ENCODE measurements at regions not wholly inside any gene's neighbourhood (a gene's known extent, or its start where the extent isn't known, plus 50 kb on each side); places are given as distances from the start of the nearest gene placed in this dataset.

DNA sequence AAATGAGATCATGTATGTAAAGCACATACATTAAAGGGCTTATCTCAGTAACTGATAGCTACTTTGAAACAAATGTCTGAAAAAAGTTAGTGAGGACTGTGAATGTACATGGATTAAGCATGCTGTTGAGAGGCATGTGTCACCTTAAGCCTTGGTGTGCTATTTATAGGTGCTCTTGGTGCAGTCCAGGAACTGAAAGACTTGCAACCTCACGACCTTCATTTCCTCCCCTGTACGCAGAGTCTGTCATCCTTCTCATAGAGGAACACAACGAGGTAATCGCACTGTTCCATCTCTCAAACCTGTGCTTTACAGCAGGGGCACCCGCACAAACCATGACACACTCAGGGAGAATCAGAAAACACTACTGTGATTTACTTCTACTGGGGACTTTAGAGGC, 65.6 kb downstream of the UFM1 start:
- H3K27me3 ChIP-seq (replicated peaks in 1 of 2; ENCODE audit: control insufficient read depth in 2 of 2, extremely low read depth in 1 of 2, insufficient read depth in 2 of 2, low read length in 1 of 2), result no peaks in the 10 kb centered on the region
- POLR2A ChIA-PET, result no interaction called here
- WGBS (ENCODE audit: insufficient coverage), result 0% methylated on average over 2 of the region's 5 CpGs
- no peaks in the 10 kb centered on the region for H3K36me3 Mint-ChIP-seq
- peaks cover 6 to 9% (median 7%) of the 10 kb centered on the region in 3 donors for H3K4me1 Mint-ChIP-seq
- DNase-seq (peak in 2 of 35 experiments; percentile 1 to 7), ATAC-seq (replicated peaks in 1 of 4) (peak; percentile 40 to 69 (median 60))
- H3K27me3 Mint-ChIP-seq, result no peaks in the 10 kb centered on the region
- no peaks in the 10 kb centered on the region for H3K4me1 ChIP-seq (ENCODE audit: control insufficient read depth in 1 of 2, extremely low read depth in 1 of 2, insufficient read depth in 2 of 2, low read length in 2 of 2)
- no peak overlapping the region for H3K27ac ChIP-seq (ENCODE audit: low read length)
- CTCF ChIA-PET, result no interaction called here
- no peak overlapping the region for H3K4me3 ChIP-seq (ENCODE audit: control insufficient read depth in 1 of 2, extremely low read depth in 1 of 2, low read length in 1 of 2)
- no peak overlapping the region for H3K27ac Mint-ChIP-seq
- no peak overlapping the region for H3K4me3 Mint-ChIP-seq
- no peaks in the 10 kb centered on the region for H3K36me3 ChIP-seq (ENCODE audit: control insufficient read depth in 2 of 2, extremely low read depth in 1 of 2, insufficient read depth in 1 of 2, low read length in 1 of 2)
- H3K9me3 Mint-ChIP-seq, result no peaks in the 10 kb centered on the region
- no peaks in the 10 kb centered on the region for H3K9me3 ChIP-seq

DNA sequence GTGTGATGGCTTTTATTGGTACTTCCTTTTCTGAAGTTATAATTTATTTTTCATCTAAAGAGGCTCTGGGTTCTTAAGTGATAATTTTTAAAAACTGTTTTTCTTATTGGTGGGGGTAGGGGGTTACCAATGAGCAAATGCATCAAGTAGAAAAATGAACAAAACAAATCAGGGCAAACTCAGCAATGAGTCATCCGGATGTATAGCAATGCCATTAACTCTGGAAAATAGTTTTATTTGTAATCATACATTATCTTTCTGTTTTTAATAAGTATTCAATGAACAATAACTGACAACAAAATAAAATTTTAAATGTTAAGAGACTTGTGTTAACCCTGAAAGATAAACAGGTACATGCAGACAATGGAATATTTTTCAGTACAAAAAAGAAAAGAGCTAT, 67.6 kb downstream of the UFM1 start:
- no peak overlapping the region for H3K27ac Mint-ChIP-seq
- H3K4me3 Mint-ChIP-seq, result no peak overlapping the region
- H3K36me3 Mint-ChIP-seq, result no peaks in the 10 kb centered on the region
- DNase-seq (no peak), ATAC-seq (replicated peaks in 1 of 4) (no peak)
- no peak overlapping the region for H3K27ac ChIP-seq (ENCODE audit: low read length)
- no peaks in the 10 kb centered on the region for H3K9me3 ChIP-seq
- H3K27me3 ChIP-seq (replicated peaks in 1 of 2; ENCODE audit: control insufficient read depth in 2 of 2, extremely low read depth in 1 of 2, insufficient read depth in 2 of 2, low read length in 1 of 2), result no peaks in the 10 kb centered on the region
- no CpG with 5 or more reads among the region's 1 CpG for WGBS (ENCODE audit: insufficient coverage)
- H3K4me3 ChIP-seq (ENCODE audit: control insufficient read depth in 1 of 2, extremely low read depth in 1 of 2, low read length in 1 of 2), result no peak overlapping the region
- H3K36me3 ChIP-seq (ENCODE audit: control insufficient read depth in 2 of 2, extremely low read depth in 1 of 2, insufficient read depth in 1 of 2, low read length in 1 of 2), result no peaks in the 10 kb centered on the region
- ChIA-PET CTCF (no interaction called here), POLR2A (no interaction called here)
- H3K4me1 ChIP-seq (ENCODE audit: control insufficient read depth in 1 of 2, extremely low read depth in 1 of 2, insufficient read depth in 2 of 2, low read length in 2 of 2), result no peaks in the 10 kb centered on the region
- no peaks in the 10 kb centered on the region for H3K27me3 Mint-ChIP-seq
- no peaks in the 10 kb centered on the region for H3K9me3 Mint-ChIP-seq
- H3K4me1 Mint-ChIP-seq, result peaks cover 6 to 9% (median 7%) of the 10 kb centered on the region in 3 donors

DNA sequence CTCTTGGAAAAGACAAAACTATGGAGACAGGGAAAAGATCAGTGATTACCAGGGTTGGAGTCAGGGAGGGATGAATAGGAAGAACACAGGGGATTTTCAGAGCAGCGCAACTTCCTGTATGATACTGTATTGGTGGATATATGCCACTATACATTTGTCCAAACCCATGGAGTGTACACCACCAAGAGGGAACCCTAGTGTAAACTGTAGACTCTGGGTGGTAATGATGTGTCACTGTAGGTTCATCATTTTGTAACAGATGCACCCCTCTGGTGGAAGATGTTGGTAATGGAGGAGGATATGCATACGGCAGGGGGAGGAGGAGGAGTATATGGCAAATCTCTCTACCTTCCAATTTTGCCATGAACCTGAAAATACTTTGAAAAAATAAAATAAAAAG, 68.1 kb downstream of the UFM1 start:
- Mint-ChIP-seq H3K9me3 (no peaks in the 10 kb centered on the region), H3K4me3 (no peak overlapping the region), H3K27ac (no peak overlapping the region), H3K4me1 (peaks cover 6 to 9% (median 7%) of the 10 kb centered on the region in 3 donors), H3K27me3 (no peaks in the 10 kb centered on the region), H3K36me3 (no peaks in the 10 kb centered on the region)
- ChIA-PET CTCF (no interaction called here), POLR2A (no interaction called here)
- peak in 1 of 35 experiments; percentile 2 for DNase-seq
- Histone ChIP-seq H3K27me3 (replicated peaks in 1 of 2; ENCODE audit: control insufficient read depth in 2 of 2, extremely low read depth in 1 of 2, insufficient read depth in 2 of 2, low read length in 1 of 2) (no peaks in the 10 kb centered on the region), H3K4me1 (ENCODE audit: control insufficient read depth in 1 of 2, extremely low read depth in 1 of 2, insufficient read depth in 2 of 2, low read length in 2 of 2) (no peaks in the 10 kb centered on the region), H3K4me3 (ENCODE audit: control insufficient read depth in 1 of 2, extremely low read depth in 1 of 2, low read length in 1 of 2) (no peak overlapping the region), H3K27ac (ENCODE audit: low read length) (no peak overlapping the region), H3K9me3 (no peaks in the 10 kb centered on the region), H3K36me3 (ENCODE audit: control insufficient read depth in 2 of 2, extremely low read depth in 1 of 2, insufficient read depth in 1 of 2, low read length in 1 of 2) (no peaks in the 10 kb centered on the region)
- no peak for ATAC-seq (replicated peaks in 1 of 4)
- whole genome bisulfite sequencing (ENCODE audit: insufficient coverage), result no CpG with 5 or more reads among the region's 2 CpGs

DNA sequence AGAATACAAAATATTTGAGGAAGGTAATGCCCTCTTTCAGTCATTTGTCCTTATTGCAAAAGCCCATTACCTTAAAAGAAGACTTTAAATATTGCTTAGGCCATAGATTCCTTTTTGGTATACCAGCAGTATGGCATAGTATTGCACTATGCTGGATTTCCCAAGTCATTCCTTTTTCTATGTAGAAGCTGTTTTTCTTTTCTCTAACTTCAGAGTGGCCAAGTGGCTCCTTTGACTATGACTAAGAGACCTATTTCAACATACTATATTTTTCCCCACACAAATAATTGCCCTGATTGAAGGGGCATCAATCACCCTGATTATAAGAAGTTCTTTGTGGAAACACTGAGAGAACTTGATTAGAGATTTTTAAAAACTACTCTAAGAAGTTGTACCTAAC, 68.6 kb downstream of the UFM1 start:
- Mint-ChIP-seq H3K4me1 (peaks cover 6 to 9% (median 7%) of the 10 kb centered on the region in 3 donors), H3K36me3 (no peaks in the 10 kb centered on the region)
- POLR2A ChIA-PET, result no interaction called here

DNA sequence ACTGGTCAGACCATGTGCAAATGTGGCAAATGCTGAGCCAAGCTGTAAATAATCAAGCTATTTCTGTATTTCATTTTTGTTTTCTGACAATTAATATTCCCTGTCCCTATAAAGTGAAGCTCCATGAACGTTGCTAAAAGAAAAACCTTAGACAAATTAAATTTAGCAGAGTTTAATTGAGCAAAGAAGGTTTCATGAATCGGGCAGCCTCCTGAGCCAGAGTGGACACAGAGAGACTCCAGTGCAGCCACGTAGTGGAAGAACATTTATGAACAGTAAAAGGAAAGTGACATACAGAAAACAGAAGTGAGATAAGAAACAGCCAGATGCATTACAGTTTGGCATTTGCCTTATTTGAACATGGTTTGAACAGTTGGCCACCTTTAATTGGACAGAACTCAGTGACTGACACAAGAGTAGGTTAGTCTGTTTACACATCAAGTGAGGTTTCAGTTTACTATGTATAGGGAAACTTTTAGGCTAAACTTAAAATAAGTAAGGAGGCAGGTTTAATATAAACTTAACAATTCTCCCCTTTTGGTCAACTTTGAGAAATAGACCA, 69.7 kb downstream of the UFM1 start:
- Mint-ChIP-seq H3K27me3 (no peaks in the 10 kb centered on the region), H3K4me1 (peaks cover 6 to 9% (median 7%) of the 10 kb centered on the region in 3 donors), H3K4me3 (no peak overlapping the region), H3K27ac (no peak overlapping the region), H3K9me3 (no peaks in the 10 kb centered on the region), H3K36me3 (no peaks in the 10 kb centered on the region)
- WGBS (ENCODE audit: insufficient coverage), result 67% methylated on average over 2 of the region's 3 CpGs
- ChIA-PET CTCF (interaction anchor here (0.6 kb wide), 2 partner anchors 9 to 83 kb away, joined by 3 to 4 read pairs; no protein-coding TSS in a partner anchor), POLR2A (no interaction called here)
- Histone ChIP-seq H3K27ac (ENCODE audit: low read length) (no peak overlapping the region), H3K4me1 (ENCODE audit: control insufficient read depth in 1 of 2, extremely low read depth in 1 of 2, insufficient read depth in 2 of 2, low read length in 2 of 2) (no peaks in the 10 kb centered on the region), H3K27me3 (replicated peaks in 1 of 2; ENCODE audit: control insufficient read depth in 2 of 2, extremely low read depth in 1 of 2, insufficient read depth in 2 of 2, low read length in 1 of 2) (no peaks in the 10 kb centered on the region), H3K36me3 (ENCODE audit: control insufficient read depth in 2 of 2, extremely low read depth in 1 of 2, insufficient read depth in 1 of 2, low read length in 1 of 2) (no peaks in the 10 kb centered on the region), H3K4me3 (ENCODE audit: control insufficient read depth in 1 of 2, extremely low read depth in 1 of 2, low read length in 1 of 2) (no peak overlapping the region), H3K9me3 (no peaks in the 10 kb centered on the region)
- ATAC-seq (replicated peaks in 1 of 4), result no peak
- DNase-seq, result no peak

More for the DNA sequence above, 68.6 kb downstream of the UFM1 start:
- DNase-seq (no peak), ATAC-seq (replicated peaks in 1 of 4) (no peak)
- Histone ChIP-seq H3K9me3 (no peaks in the 10 kb centered on the region), H3K36me3 (ENCODE audit: control insufficient read depth in 2 of 2, extremely low read depth in 1 of 2, insufficient read depth in 1 of 2, low read length in 1 of 2) (no peaks in the 10 kb centered on the region), H3K4me3 (ENCODE audit: control insufficient read depth in 1 of 2, extremely low read depth in 1 of 2, low read length in 1 of 2) (no peak overlapping the region), H3K27ac (ENCODE audit: low read length) (no peak overlapping the region), H3K4me1 (ENCODE audit: control insufficient read depth in 1 of 2, extremely low read depth in 1 of 2, insufficient read depth in 2 of 2, low read length in 2 of 2) (no peaks in the 10 kb centered on the region), H3K27me3 (replicated peaks in 1 of 2; ENCODE audit: control insufficient read depth in 2 of 2, extremely low read depth in 1 of 2, insufficient read depth in 2 of 2, low read length in 1 of 2) (no peaks in the 10 kb centered on the region)
- no peak overlapping the region for H3K27ac Mint-ChIP-seq
- CTCF ChIA-PET, result no interaction called here
- no peaks in the 10 kb centered on the region for H3K27me3 Mint-ChIP-seq
- H3K9me3 Mint-ChIP-seq, result no peaks in the 10 kb centered on the region
- no peak overlapping the region for H3K4me3 Mint-ChIP-seq

DNA sequence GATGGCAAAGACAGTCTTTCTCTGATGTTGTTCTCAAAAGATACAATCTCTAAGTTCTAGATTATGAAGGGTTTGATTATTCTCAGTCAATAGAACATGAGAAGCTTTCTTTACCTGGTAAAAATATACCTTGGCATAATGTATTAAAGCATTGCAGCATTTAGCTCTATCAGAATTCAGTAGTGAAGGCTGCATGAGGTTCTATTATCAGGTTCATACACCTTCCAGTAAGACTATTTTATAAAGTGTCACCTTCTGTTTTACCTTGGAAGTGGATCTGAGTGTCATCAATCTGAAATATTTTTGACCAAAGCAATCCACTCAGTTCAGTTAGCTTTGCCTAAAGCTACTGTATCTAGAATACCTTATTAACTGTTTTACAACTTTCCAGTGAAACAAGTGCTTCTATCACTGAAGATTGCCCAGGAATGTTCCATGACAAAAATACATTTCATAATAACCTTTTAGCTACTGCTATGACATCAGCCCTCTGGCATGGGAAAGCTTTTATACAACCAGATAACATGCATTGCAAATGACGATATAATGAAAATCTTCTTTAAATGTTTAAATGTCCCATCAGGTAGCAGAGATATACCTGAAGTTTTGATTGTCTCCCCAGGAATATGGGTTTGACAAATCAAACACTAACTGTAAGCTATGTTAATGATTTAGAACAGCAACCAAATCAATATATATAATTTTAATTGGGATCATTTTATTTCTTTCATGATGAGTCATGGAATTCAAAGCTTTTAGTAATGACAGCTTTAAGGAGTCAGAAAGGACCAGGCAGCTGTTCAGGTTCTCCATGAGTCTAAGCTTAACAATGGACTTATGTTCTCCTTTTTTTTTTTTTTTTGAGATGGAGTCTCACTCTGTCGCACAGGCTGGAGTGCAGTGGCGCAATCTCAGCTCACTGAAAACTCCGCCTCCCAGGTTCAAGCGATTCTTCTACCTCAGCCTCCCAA, 72.2 kb downstream of the UFM1 start:
- Mint-ChIP-seq H3K4me3 (no peak overlapping the region), H3K27me3 (no peaks in the 10 kb centered on the region), H3K4me1 (no peaks in the 10 kb centered on the region), H3K36me3 (no peaks in the 10 kb centered on the region), H3K27ac (no peak overlapping the region), H3K9me3 (no peaks in the 10 kb centered on the region)
- no peak overlapping the region for H3K4me3 ChIP-seq (ENCODE audit: control insufficient read depth in 1 of 2, extremely low read depth in 1 of 2, low read length in 1 of 2)
- no CpG with 5 or more reads among the region's 5 CpGs for WGBS (ENCODE audit: insufficient coverage)
- no peaks in the 10 kb centered on the region for H3K36me3 ChIP-seq (ENCODE audit: control insufficient read depth in 2 of 2, extremely low read depth in 1 of 2, insufficient read depth in 1 of 2, low read length in 1 of 2)
- ChIA-PET POLR2A (no interaction called here), CTCF (no interaction called here)
- H3K4me1 ChIP-seq (ENCODE audit: control insufficient read depth in 1 of 2, extremely low read depth in 1 of 2, insufficient read depth in 2 of 2, low read length in 2 of 2), result no peaks in the 10 kb centered on the region
- peaks cover 0 to 2% of the 10 kb centered on the region in 2 experiments for H3K27me3 ChIP-seq (replicated peaks in 1 of 2; ENCODE audit: control insufficient read depth in 2 of 2, extremely low read depth in 1 of 2, insufficient read depth in 2 of 2, low read length in 1 of 2)
- no peaks in the 10 kb centered on the region for H3K9me3 ChIP-seq
- no peak for DNase-seq
- ATAC-seq (replicated peaks in 1 of 4), result no peak
- H3K27ac ChIP-seq (ENCODE audit: low read length), result no peak overlapping the region
